Ovary (tissue), 3 donors: ENCODE measurements at regions not wholly inside any gene's neighbourhood (a gene's known extent, or its start where the extent isn't known, plus 50 kb on each side); places are given as distances from the start of the nearest gene placed in this dataset.

Experiments
- EP300 ChIP-seq: sonication (generic); formaldehyde crosslinking; IDR thresholded peaks from one replicate; pipeline ENCODE4 v1.6.1; 2017; ENCODE audit warnings: antibody characterized with exemption
- POLR2A ChIP-seq: fragments of 450-650 bp; IDR thresholded peaks from one replicate; pipeline ENCODE4 v1.6.1; 2017; ENCODE audit warnings: antibody characterized with exemption, mild to moderate bottlenecking, moderate library complexity
- TF ChIP-seq, protein P1 (sequence below), 3 donors: fragments of 450-650 bp in 2 of 3; fragments of 200-600 bp in 1 of 3; IDR thresholded peaks; one replicate each; pipeline versions ENCODE4 v1.5.1 to v1.8.0; 2016 to 2022; ENCODE audit warnings: antibody characterized with exemption in 3 of 3, mild to moderate bottlenecking in 1 of 3
- donor health status: DM: no; HTN: no; CAD: no.

DNA sequence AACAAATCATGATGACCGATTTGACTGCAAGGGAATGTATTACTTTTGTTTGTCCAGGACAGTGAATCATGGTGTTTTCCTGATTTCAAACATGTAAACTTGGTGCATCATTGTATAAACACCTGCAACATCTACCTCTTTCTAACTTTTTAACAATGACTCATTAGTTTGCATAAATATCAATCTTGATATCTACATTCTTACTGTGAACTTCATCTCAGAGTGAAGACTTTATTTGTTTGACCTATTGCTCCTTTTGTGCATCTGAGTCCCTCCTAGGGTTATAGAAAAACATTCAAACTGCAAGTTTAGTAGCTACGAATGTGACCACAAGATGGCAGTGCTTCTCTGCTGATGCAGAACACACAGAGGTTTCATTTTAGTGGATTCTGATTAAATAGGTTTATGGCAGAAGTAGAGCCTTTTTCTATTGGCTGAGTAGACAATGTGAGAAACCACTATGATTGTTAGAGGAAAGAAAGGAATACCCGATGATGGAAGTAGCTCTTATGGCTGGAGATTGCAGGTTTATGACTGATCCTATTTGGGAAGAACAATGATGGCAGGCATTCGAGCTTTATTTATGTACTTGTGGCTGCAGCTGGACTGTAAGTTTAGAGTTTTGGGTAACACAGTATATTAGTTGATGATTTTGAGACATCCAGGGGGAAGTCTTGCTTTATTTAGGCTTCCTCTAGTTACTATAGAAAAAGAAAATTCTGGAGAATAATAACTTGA is 244.2 kb upstream of the OR4E1 start:
- TF ChIP-seq, protein P1, sequence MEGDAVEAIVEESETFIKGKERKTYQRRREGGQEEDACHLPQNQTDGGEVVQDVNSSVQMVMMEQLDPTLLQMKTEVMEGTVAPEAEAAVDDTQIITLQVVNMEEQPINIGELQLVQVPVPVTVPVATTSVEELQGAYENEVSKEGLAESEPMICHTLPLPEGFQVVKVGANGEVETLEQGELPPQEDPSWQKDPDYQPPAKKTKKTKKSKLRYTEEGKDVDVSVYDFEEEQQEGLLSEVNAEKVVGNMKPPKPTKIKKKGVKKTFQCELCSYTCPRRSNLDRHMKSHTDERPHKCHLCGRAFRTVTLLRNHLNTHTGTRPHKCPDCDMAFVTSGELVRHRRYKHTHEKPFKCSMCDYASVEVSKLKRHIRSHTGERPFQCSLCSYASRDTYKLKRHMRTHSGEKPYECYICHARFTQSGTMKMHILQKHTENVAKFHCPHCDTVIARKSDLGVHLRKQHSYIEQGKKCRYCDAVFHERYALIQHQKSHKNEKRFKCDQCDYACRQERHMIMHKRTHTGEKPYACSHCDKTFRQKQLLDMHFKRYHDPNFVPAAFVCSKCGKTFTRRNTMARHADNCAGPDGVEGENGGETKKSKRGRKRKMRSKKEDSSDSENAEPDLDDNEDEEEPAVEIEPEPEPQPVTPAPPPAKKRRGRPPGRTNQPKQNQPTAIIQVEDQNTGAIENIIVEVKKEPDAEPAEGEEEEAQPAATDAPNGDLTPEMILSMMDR (IDR thresholded peaks at IDR 0.05): no peak
- TF ChIP-seq EP300 (no peak), POLR2A (no peak)
